ENCODE measurements at regions not wholly inside any gene's neighbourhood (a gene's known extent, or its start where the extent isn't known, plus 50 kb on each side); places are given as distances from the start of the nearest gene placed in this dataset.

DNA sequence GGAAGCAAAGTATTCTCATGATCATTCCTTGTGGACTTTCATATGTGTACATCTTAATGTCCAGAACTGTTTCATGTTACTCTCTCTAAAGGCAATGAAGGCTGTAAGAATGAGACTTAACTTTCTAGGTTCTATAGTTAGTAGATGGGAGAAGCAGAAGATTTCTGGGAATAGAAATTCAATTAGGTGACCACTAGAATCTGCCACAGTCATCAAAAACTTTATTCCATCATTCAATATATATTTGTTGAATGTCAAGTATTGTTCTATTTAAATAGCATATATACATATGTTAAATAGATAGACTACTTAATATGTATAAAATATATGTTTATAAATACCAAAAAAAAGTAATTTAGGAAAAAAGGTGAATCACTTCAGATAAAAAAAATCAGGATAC, 972.9 kb downstream of the SLC6A15 start:
- FAIRE-seq, result no peak
- no peaks in the 10 kb centered on the region for H3K27me3 ChIP-seq (ENCODE audit: insufficient read depth, low read length)

GRCh38 chr12:83933615-83934014, 979.0 kb downstream of the SLC6A15 start:
- FAIRE-seq, result no peak
- Mint-ChIP-seq H3K4me1 (ENCODE audit: low read depth, unreplicated experiment) (no peaks in the 10 kb centered on the region), H3K36me3 (ENCODE audit: low read depth, unreplicated experiment) (no peaks in the 10 kb centered on the region), H3K27ac (ENCODE audit: unreplicated experiment) (no peak overlapping the region), H3K9me3 (ENCODE audit: unreplicated experiment) (no peaks in the 10 kb centered on the region), H3K27me3 (ENCODE audit: low read depth, unreplicated experiment) (no peaks in the 10 kb centered on the region), H3K4me3 (ENCODE audit: unreplicated experiment) (no peak overlapping the region)
- no peak overlapping the region for H2AFZ ChIP-seq (ENCODE audit: low read depth, low read length)
- TF ChIP-seq, protein P1, sequence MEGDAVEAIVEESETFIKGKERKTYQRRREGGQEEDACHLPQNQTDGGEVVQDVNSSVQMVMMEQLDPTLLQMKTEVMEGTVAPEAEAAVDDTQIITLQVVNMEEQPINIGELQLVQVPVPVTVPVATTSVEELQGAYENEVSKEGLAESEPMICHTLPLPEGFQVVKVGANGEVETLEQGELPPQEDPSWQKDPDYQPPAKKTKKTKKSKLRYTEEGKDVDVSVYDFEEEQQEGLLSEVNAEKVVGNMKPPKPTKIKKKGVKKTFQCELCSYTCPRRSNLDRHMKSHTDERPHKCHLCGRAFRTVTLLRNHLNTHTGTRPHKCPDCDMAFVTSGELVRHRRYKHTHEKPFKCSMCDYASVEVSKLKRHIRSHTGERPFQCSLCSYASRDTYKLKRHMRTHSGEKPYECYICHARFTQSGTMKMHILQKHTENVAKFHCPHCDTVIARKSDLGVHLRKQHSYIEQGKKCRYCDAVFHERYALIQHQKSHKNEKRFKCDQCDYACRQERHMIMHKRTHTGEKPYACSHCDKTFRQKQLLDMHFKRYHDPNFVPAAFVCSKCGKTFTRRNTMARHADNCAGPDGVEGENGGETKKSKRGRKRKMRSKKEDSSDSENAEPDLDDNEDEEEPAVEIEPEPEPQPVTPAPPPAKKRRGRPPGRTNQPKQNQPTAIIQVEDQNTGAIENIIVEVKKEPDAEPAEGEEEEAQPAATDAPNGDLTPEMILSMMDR (IDR thresholded peaks at IDR 0.05; ENCODE audit: insufficient read depth, low read depth, low read length), result no peak
- DNase-seq (ENCODE audit: low read depth), result no peak
- H3K4me2 ChIP-seq (ENCODE audit: low read length), result no peak overlapping the region
- H3K9ac ChIP-seq (ENCODE audit: low read length), result no peak overlapping the region
- H3K4me1 ChIP-seq (ENCODE audit: insufficient read depth, low read length), result no peaks in the 10 kb centered on the region
- no peaks in the 10 kb centered on the region for H3K27me3 ChIP-seq (ENCODE audit: insufficient read depth, low read length)
- no peaks in the 10 kb centered on the region for H3K9me3 ChIP-seq (ENCODE audit: insufficient read depth, low read depth, low read length)
- no peak overlapping the region for H3K27ac ChIP-seq (ENCODE audit: low read depth, low read length)
- no peak overlapping the region for H3K4me3 ChIP-seq (ENCODE audit: insufficient read depth, low read depth, low read length)
- no peaks in the 10 kb centered on the region for H3K36me3 ChIP-seq (ENCODE audit: insufficient read depth, low read length)
- no peaks in the 10 kb centered on the region for H4K20me1 ChIP-seq (ENCODE audit: insufficient read depth, low read length)
- no peaks in the 10 kb centered on the region for H3K79me2 ChIP-seq (ENCODE audit: insufficient read depth, low read length)

More for the DNA sequence above, 972.9 kb downstream of the SLC6A15 start:
- peaks cover 2% of the 10 kb centered on the region for H3K4me1 Mint-ChIP-seq (ENCODE audit: low read depth, unreplicated experiment)
- no peak overlapping the region for H3K4me2 ChIP-seq (ENCODE audit: low read length)
- no peak overlapping the region for H3K9ac ChIP-seq (ENCODE audit: low read length)
- no peak overlapping the region for H3K4me3 ChIP-seq (ENCODE audit: insufficient read depth, low read depth, low read length)
- H3K9me3 Mint-ChIP-seq (ENCODE audit: unreplicated experiment), result no peaks in the 10 kb centered on the region
- H3K9me3 ChIP-seq (ENCODE audit: insufficient read depth, low read depth, low read length), result no peaks in the 10 kb centered on the region
- H3K4me1 ChIP-seq (ENCODE audit: insufficient read depth, low read length), result no peaks in the 10 kb centered on the region
- no peaks in the 10 kb centered on the region for H3K79me2 ChIP-seq (ENCODE audit: insufficient read depth, low read length)
- no peak overlapping the region for H2AFZ ChIP-seq (ENCODE audit: low read depth, low read length)
- H3K4me3 Mint-ChIP-seq (ENCODE audit: unreplicated experiment), result no peak overlapping the region
- H3K27ac ChIP-seq (ENCODE audit: low read depth, low read length), result no peak overlapping the region
- H3K27me3 Mint-ChIP-seq (ENCODE audit: low read depth, unreplicated experiment), result no peaks in the 10 kb centered on the region
- H4K20me1 ChIP-seq (ENCODE audit: insufficient read depth, low read length), result no peaks in the 10 kb centered on the region
- H3K36me3 ChIP-seq (ENCODE audit: insufficient read depth, low read length), result no peaks in the 10 kb centered on the region
- TF ChIP-seq EZH2 (IDR thresholded peaks at IDR 0.05; ENCODE audit: insufficient read depth, low read length), result no peak
- TF ChIP-seq, protein P1 (IDR thresholded peaks at IDR 0.05; ENCODE audit: insufficient read depth, low read depth, low read length), result no peak
- DNase-seq (ENCODE audit: low read depth), result no peak
- no peak overlapping the region for H3K27ac Mint-ChIP-seq (ENCODE audit: unreplicated experiment)
- H3K36me3 Mint-ChIP-seq (ENCODE audit: low read depth, unreplicated experiment), result no peaks in the 10 kb centered on the region

DNA sequence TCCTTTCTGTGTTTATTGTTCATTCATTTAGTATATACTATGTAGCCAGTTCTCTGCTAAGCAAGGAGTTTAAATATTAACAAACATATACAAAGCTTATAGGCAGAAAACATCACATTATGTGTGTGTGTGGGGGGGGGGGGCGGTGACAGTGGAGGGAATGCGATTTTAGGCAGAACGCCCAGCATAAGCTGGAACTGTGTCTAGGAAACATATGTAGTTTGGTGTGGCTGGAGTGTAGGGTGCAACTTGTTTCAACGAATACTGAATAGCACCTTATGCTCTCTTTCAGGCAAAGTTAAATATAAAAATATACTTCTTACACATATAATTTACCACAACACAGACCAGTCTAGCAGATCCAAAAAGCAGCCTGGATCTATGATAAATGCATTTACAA, 980.6 kb downstream of the SLC6A15 start:
- TF ChIP-seq EZH2 (IDR thresholded peaks at IDR 0.05; ENCODE audit: insufficient read depth, low read length), result no peak
- Histone ChIP-seq H3K4me3 (ENCODE audit: insufficient read depth, low read depth, low read length) (no peak overlapping the region), H3K27me3 (ENCODE audit: insufficient read depth, low read length) (no peaks in the 10 kb centered on the region), H3K4me1 (ENCODE audit: insufficient read depth, low read length) (no peaks in the 10 kb centered on the region), H3K9ac (ENCODE audit: low read length) (no peak overlapping the region), H2AFZ (ENCODE audit: low read depth, low read length) (no peak overlapping the region), H3K36me3 (ENCODE audit: insufficient read depth, low read length) (no peaks in the 10 kb centered on the region), H3K9me3 (ENCODE audit: insufficient read depth, low read depth, low read length) (no peaks in the 10 kb centered on the region), H3K27ac (ENCODE audit: low read depth, low read length) (no peak overlapping the region), H3K4me2 (ENCODE audit: low read length) (no peak overlapping the region), H3K79me2 (ENCODE audit: insufficient read depth, low read length) (no peaks in the 10 kb centered on the region), H4K20me1 (ENCODE audit: insufficient read depth, low read length) (no peaks in the 10 kb centered on the region)
- DNase-seq (ENCODE audit: low read depth) (no peak), FAIRE-seq (no peak)
- H3K36me3 Mint-ChIP-seq (ENCODE audit: low read depth, unreplicated experiment), result no peaks in the 10 kb centered on the region
- H3K9me3 Mint-ChIP-seq (ENCODE audit: unreplicated experiment), result no peaks in the 10 kb centered on the region
- no peaks in the 10 kb centered on the region for H3K27me3 Mint-ChIP-seq (ENCODE audit: low read depth, unreplicated experiment)
- no peaks in the 10 kb centered on the region for H3K4me1 Mint-ChIP-seq (ENCODE audit: low read depth, unreplicated experiment)
- no peak overlapping the region for H3K4me3 Mint-ChIP-seq (ENCODE audit: unreplicated experiment)
- no peak overlapping the region for H3K27ac Mint-ChIP-seq (ENCODE audit: unreplicated experiment)

All from astrocyte (in vitro differentiated cells and primary cell).